Endothelial cell of umbilical vein (primary cell): ENCODE measurements at regions not wholly inside any gene's neighbourhood (a gene's known extent, or its start where the extent isn't known, plus 50 kb on each side); places are given as distances from the start of the nearest gene placed in this dataset.

Experiments used
- BruUV-seq: library from RNA; stranded (reverse); fragments of 400-500 nt; replicated peaks from 2 replicates; lab custom pipeline; 2021; lab: Mats Ljungman, UMichigan
- CTCF ChIA-PET: fragments of 300-600, 350-600 bp; sonication (Branson Sonifier 250); formaldehyde crosslinking; loops from one replicate; lab custom pipeline; 2021; ENCODE audit warnings: antibody characterized with exemption, inconsistent platforms; lab: Charles Lee
- POLR2A ChIA-PET: fragments of 300-600, 350-600 bp; sonication (Branson Sonifier 250); formaldehyde crosslinking; loops from one replicate; lab custom pipeline; 2021; ENCODE audit warnings: antibody characterized with exemption, inconsistent platforms; lab: Charles Lee
- DNase-seq: peaks from one replicate; pipeline ENCODE4 v3.0.0-alpha.2; 2011; ENCODE audit warnings: low read depth, low spot score
- FAIRE-seq: peaks from 2 replicates; lab custom pipeline; 2011; peaks lifted over from hg19 to GRCh38; lab: Jason Lieb, UNC
- H2AFZ ChIP-seq: 2 replicates; pipeline ENCODE4 v1.6.0; 2012; ENCODE audit warnings: low read depth, low read length, control low read depth, inconsistent platforms
- H3K27ac ChIP-seq: 2 replicates; pipeline ENCODE4 v1.5.1; 2011; ENCODE audit warnings: low read depth, mild to moderate bottlenecking, control low read depth, low read length, moderate library complexity; ENCODE audit not compliant: insufficient read depth
- H3K27me3 ChIP-seq, 2 experiments: 2 replicates each; pipeline versions ENCODE4 v1.6.0 to v1.6.1; 2011; ENCODE audit warnings: low read length in 2 of 2, mixed read lengths in 1 of 2; ENCODE audit not compliant: control insufficient read depth in 2 of 2, insufficient read depth in 2 of 2
- H3K36me3 ChIP-seq, 2 experiments: 2 replicates in 1 of 2; 3 replicates in 1 of 2; pipeline ENCODE4 v1.5.1; 2011; ENCODE audit warnings: low read length in 2 of 2, mild to moderate bottlenecking in 1 of 2, moderate library complexity in 1 of 2; ENCODE audit not compliant: control insufficient read depth in 2 of 2, insufficient read depth in 2 of 2; ENCODE audit errors: extremely low read depth in 1 of 2
- H3K4me1 ChIP-seq: 3 replicates; pipeline ENCODE4 v1.5.1; 2011; ENCODE audit warnings: mild to moderate bottlenecking, low read length; ENCODE audit not compliant: control insufficient read depth, insufficient read depth; ENCODE audit errors: extremely low read depth
- H3K4me2 ChIP-seq: 2 replicates; pipeline ENCODE4 v1.6.1; 2011; ENCODE audit warnings: low read length, control low read depth, mixed read lengths; ENCODE audit not compliant: insufficient read depth
- H3K4me3 ChIP-seq, 3 experiments: fragments of 200-600 bp in 1 of 3; sonication (generic), shearing (Covaris generic) in 1 of 3; replicated peaks in 1 of 3; 2 replicates each; pipeline ENCODE4 v1.5.1; 2011 to 2016; ENCODE audit warnings: control low read depth in 3 of 3, low read length in 3 of 3, mild to moderate bottlenecking in 2 of 3, inconsistent platforms in 1 of 3, low read depth in 1 of 3, moderate library complexity in 1 of 3; ENCODE audit not compliant: insufficient read depth in 1 of 3
- H3K79me2 ChIP-seq: 2 replicates; pipeline ENCODE4 v1.6.0; 2012; ENCODE audit warnings: low read length, inconsistent platforms; ENCODE audit not compliant: control insufficient read depth, insufficient read depth
- H3K9ac ChIP-seq: replicated peaks from 2 replicates; pipeline ENCODE3; 2011; ENCODE audit warnings: low read length, control low read depth; ENCODE audit not compliant: insufficient read depth; ENCODE audit errors: extremely low read depth
- H3K9me1 ChIP-seq: replicated peaks from 3 replicates; pipeline ENCODE4 v1.6.0; 2011; ENCODE audit warnings: mild to moderate bottlenecking, low read length; ENCODE audit not compliant: control insufficient read depth, insufficient read depth; ENCODE audit errors: extremely low read depth
- H3K9me3 ChIP-seq: replicated peaks from 2 replicates; pipeline ENCODE4 v1.5.1; 2012; ENCODE audit warnings: low read length, inconsistent platforms; ENCODE audit not compliant: control insufficient read depth, insufficient read depth
- H4K20me1 ChIP-seq: replicated peaks from 2 replicates; pipeline ENCODE3; 2011; ENCODE audit warnings: mild to moderate bottlenecking, low read length; ENCODE audit not compliant: control insufficient read depth, insufficient read depth; ENCODE audit errors: extremely low read depth
- CTCF ChIP-seq, 2 donors: IDR thresholded peaks; 1 replicate in 1 of 2; 2 replicates in 1 of 2; pipeline ENCODE4 v1.5.1; 2011; ENCODE audit warnings: low read length in 2 of 2, mild to moderate bottlenecking in 2 of 2, moderate library complexity in 2 of 2, control low read depth in 1 of 2, inconsistent platforms in 1 of 2, low read depth in 1 of 2; ENCODE audit not compliant: insufficient read depth in 1 of 2; ENCODE audit errors: extremely low read depth in 1 of 2
- EZH2 ChIP-seq: IDR thresholded peaks from 2 replicates; pipeline ENCODE4 v1.6.1; 2012; ENCODE audit warnings: borderline replicate concordance, low read depth, mild to moderate bottlenecking, moderate library complexity, low read length, inconsistent platforms; ENCODE audit not compliant: severe bottlenecking
- FOS ChIP-seq: IDR thresholded peaks from 2 replicates; pipeline ENCODE4 v1.6.1; 2011; ENCODE audit warnings: mild to moderate bottlenecking, low read length, moderate library complexity, borderline replicate concordance; ENCODE audit not compliant: insufficient read depth
- GATA2 ChIP-seq: IDR thresholded peaks from 2 replicates; pipeline ENCODE4 v1.7.0; 2011; ENCODE audit warnings: low read depth, mild to moderate bottlenecking, moderate library complexity, mixed read lengths, low read length; ENCODE audit not compliant: insufficient read length, insufficient read depth
- JUN ChIP-seq: IDR thresholded peaks from 2 replicates; pipeline ENCODE4 v1.6.1; 2011; ENCODE audit warnings: borderline replicate concordance, low read depth; ENCODE audit not compliant: insufficient read length, insufficient read depth
- MAX ChIP-seq: IDR thresholded peaks from 2 replicates; pipeline ENCODE4 v1.6.1; 2011; ENCODE audit not compliant: insufficient read depth, insufficient read length
- MYC ChIP-seq: IDR thresholded peaks from one replicate; pipeline ENCODE4 v1.6.1; 2011; ENCODE audit warnings: mild to moderate bottlenecking, low read depth, low read length
- POLR2A ChIP-seq: IDR thresholded peaks from 2 replicates; pipeline ENCODE4 v1.6.1; 2012; ENCODE audit warnings: low read depth, mild to moderate bottlenecking, control low read depth, low read length
- POLR2AphosphoS5 ChIP-seq: IDR thresholded peaks from 2 replicates; pipeline ENCODE4 v1.6.1; 2012; ENCODE audit warnings: low read depth, mild to moderate bottlenecking, control low read depth, low read length, moderate library complexity; ENCODE audit not compliant: insufficient read depth
- dilution Hi-C: fragments of 300-500 bp; cut with MboI; formaldehyde crosslinking; loops from one replicate; pipeline ENCODE4 v1.15.0; 2019; ENCODE audit warnings: low sequenced_read_pairs; ENCODE audit not compliant: extremely low pct_ligation_motif_present
- intact Hi-C: fragments of 100-400 bp; cut with micrococcal nuclease; formaldehyde crosslinking; loops from one replicate; pipeline ENCODE4 v1.10.0; 2022

- Histone ChIP-seq H3K79me2 (no peaks in the 10 kb centered on the region), H4K20me1 (no peaks in the 10 kb centered on the region), H3K9me1 (no peaks in the 10 kb centered on the region), H3K4me3 (no peak overlapping the region), H3K27me3 (no peaks in the 10 kb centered on the region), H3K36me3 (no peaks in the 10 kb centered on the region), H3K9me3 (no peaks in the 10 kb centered on the region), H3K9ac (no peak overlapping the region), H3K27ac (no peak overlapping the region), H3K4me1 (no peaks in the 10 kb centered on the region), H2AFZ (no peak overlapping the region), H3K4me2 (no peak overlapping the region)
- DNase-seq (no peak), FAIRE-seq (no peak)
- TF ChIP-seq POLR2AphosphoS5 (no peak), POLR2A (no peak), JUN (no peak), CTCF (IDR thresholded peaks at IDR 0.05; ENCODE audit: extremely low read depth in 1 of 2, insufficient read depth in 1 of 2, low read depth in 1 of 2, low read length in 2 of 2) (no peak), MAX (no peak), MYC (no peak), FOS (no peak), GATA2 (no peak), EZH2 (no peak)
- ChIA-PET CTCF (no interaction called here), POLR2A (no interaction called here)
- dilution Hi-C loops (no loop called here), intact Hi-C loops (no loop called here)
- no TSS peak for BruUV-seq
Observed at GRCh38 chr6:167396068-167396658, 71.3 kb downstream of the TTLL2 start.
